Smooth muscle cell of the brain vasculature (primary cell): ENCODE measurements at regions not wholly inside any gene's neighbourhood (a gene's known extent, or its start where the extent isn't known, plus 50 kb on each side); places are given as distances from the start of the nearest gene placed in this dataset.
A peak's percentile ranks its signal among the peaks of the same experiment; 100 is the strongest.
"Not testable (repeated sequence)": the region's sequence is repeated elsewhere in the genome, so short reads cannot be mapped to it uniquely, and the experiment has no call there.

ENCODE experiments used
- DNase-seq: peaks from one replicate; pipeline ENCODE4 v3.0.0-alpha.2; 2012; ENCODE audit warnings: low read depth, low spot score

DNA sequence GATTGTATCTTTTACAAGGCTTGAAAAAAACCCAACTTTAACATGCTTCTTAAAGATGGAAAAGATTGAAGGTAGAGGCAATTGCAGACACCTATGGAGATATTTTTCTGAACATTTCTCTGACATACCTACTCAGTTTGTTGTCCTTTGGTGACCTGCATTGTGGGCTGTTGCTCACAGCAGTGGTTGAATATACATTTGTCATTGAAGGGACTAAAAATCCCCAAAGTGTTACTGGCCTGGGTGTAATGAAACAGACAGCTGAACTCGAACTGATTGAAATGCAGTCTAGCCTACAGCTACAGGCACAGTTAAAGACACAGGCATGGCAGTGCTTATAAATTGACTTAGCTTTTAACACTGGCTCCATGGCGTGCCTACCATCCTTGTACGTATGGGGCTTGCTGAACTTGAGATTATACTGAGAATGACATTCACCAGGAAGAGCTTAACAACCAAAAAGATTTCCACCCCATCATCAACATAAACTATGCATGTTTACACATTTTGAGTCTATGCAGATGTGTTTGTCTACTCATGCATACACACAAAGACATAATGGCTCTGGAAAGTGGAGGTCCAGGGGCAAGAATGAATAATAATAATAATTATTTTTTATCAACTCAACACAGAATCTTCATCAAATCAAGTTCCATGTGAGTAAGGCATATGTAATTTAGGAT, 83.2 kb upstream of the NOX3 start:
- DNase-seq = no peak

DNA sequence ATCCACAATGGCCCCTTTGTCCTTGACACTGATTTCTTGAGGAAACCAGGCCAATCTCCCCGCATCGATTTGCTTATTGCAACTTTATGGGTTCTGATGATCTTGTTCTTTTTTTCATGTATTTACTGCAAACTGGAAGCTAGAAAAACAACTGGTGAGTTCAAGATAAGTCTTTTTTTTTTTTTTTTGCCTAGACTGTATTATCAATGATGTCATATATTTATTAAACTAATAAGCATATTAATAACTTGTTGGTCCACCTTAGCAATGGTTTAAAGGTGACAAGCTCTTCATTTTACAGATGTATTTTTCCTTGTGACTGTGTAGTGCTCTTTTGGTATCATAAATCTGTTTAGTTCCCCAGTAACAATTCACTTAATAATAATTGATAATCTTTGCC, 79.0 kb upstream of the NOX3 start:
- DNase-seq = no peak

DNA sequence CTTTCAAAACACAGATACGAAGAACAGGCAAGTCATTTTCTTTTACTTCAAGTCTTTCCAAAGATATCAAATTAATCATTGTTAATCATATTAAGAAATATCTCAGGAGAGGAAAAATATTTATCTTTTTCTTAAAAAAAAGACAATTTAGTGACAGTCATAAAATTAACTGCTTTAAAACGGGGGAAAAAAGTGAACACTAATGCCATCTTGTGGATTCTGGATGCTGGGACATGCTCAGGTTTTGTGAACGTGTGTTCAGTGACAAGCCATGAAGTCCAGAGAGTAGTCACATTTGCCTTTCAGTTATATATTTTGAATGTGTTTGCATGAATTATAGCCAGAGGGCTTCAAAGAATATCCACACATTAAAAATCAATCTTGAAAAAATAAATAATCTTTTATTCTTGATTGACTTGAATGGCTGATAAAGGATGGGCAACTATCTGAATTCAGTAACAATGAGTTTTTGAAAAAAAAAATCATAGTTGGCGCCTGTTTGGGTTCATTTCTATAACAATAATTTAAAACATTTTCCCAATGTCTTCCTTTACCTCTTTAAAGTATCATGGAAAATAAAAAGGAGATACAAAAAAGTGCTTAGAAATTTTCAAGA, 74.7 kb upstream of the NOX3 start:
- DNase-seq = no peak

DNA sequence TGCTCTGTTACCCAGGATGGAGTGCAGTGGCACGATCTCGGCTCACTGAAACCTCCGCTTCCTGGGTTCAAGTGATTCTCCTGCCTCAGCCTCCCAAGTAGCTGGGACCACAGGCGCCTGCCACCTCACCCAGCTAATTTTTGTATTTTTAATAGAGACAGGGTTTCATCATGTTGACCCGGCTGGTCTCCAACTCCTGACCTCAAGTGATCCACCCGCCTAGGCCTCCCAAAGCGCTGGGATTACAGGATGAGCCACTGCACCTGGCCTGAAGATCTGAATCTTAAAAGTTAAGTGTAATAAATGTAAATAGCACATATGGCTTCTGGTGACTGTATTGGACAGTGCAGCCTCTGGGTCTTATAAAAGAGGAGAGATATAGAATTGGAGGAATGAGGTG, 74.2 kb upstream of the NOX3 start:
- DNase-seq = not testable (repeated sequence)

DNA sequence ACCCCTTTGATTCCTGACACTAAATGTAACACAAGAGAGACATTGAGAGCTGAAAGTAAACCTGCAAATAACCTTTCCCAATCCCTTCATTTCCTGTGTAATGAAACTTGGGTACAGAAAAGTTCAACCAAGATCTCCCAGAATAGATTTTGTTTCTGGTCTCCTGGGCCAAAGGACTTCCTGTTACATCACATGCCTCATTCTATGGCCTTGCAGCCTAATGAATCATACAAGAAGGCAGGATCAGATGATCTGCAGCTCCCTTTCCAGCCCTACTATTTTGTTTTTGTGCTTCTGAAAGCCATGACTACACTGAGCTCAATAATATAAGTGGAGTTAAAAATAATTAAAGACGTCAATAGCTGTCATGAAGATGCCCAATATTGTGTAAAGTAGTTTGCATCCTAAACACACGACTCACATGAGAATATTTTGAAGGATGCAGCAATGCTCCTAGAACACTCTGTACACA, 73.4 kb upstream of the NOX3 start:
- DNase-seq = peak; percentile 28

DNA sequence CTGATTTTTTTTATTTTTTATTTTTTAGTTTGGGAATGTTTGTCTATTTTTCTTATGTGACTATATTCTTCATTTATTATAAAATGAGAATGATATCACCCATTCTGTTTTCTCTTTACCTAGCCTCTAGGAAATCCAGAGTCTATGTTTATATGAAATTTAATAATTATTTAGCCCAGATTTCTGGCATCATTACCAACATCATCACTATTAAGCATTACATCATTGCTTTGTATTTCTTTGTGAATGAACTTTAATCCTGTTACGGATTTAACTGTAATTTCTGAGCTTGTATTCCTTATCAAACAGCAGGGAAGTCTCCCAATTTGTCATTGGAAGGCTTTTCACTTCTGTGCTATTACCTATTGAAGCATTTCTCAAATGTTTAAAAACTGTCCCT, 72.7 kb upstream of the NOX3 start:
- DNase-seq = no peak

DNA sequence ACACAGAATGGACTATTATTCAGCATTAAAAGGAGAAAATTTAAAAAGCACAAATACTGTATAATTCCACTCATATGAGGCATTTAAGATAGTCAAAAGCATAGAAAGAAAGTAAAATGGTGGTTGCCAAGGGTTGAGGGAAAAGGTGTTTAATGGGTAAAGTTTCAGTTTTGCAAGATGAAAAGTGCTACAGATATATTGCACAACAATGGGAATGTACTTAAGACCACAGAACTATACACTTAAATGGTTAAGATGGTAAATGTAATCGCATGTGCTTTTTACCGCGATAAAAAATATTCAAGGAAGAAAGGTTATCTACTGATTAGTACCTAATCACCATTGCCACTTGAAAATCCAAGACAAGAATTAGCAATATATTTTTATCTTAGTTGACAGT, 71.8 kb upstream of the NOX3 start:
- DNase-seq = no peak

DNA sequence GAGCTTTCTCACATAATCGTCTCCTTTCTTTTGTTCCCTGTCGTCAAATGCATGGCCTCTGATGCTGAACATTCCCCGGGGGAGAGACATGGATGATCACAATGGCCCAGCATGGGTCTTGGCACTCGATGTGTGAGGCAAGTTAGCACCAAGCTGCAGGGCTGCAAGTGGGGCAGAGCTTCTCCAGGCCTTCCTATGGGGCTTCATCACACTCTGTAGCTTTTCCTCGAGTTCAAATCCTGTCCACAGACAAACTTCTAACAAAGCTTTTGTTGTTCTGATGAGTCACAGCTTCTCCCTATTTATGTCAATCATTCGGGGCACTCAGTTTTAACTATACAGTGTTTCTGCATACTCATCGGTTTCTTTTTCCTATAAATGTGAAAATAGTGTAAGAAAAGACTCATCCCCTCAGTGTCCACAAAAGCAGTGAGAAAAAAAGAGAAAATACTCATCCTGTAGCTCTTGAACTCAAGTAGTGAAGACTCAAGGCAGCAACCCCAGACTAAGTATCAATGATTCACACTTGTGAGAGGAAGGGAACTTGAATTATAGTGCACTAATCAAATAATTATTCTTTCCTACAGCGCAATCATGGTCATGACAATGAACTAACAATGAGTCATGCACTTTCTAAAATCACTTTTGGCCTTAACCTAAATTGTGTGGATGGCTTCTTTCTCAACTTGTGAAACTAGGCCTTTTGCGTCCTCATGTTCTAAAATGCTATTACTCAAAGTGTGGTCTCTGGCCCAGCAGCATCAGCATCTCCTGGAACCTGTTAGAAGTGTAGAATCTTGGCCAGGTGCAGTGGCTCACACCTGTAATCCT, 68.4 kb upstream of the NOX3 start:
- DNase-seq = peak; percentile 26

DNA sequence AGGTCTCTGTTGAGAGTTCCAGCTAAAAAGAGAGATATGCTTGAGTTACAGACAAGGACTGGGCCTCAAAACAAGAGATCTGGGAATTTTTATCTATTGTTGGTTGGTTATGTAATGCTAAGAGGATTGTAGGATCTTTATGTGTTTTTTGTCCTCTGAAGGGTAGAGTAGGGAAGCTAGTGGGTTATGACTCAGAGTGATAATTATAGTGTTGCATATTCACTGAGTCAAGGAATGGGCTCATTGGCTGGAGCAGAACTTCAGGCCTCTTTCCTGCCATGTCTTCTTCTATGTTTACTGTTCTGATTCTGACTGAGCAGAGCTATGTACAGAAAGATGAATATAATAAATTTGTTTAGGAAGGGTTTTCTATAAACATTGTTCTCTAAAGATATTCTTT, 66.1 kb upstream of the NOX3 start:
- no peak for DNase-seq

DNA sequence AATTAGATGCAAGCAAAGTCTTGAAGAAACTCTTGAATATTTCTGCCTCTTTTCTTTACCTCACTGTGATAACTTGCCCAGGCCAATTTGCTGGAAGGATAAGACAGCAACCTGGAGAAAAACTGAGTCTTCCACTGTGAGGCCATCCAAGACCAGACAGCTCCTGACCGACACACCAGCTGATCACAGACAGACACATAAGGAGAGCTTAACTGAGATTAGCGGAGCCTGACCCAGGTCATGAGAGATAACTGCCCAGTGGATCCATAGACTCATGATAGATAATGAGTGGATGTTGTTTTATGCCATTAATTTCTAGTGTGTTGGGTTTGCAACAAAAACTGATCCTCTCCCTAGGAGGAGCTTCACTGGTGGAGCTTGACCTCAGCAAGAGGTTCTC, 64.4 kb upstream of the NOX3 start:
- no peak for DNase-seq

DNA sequence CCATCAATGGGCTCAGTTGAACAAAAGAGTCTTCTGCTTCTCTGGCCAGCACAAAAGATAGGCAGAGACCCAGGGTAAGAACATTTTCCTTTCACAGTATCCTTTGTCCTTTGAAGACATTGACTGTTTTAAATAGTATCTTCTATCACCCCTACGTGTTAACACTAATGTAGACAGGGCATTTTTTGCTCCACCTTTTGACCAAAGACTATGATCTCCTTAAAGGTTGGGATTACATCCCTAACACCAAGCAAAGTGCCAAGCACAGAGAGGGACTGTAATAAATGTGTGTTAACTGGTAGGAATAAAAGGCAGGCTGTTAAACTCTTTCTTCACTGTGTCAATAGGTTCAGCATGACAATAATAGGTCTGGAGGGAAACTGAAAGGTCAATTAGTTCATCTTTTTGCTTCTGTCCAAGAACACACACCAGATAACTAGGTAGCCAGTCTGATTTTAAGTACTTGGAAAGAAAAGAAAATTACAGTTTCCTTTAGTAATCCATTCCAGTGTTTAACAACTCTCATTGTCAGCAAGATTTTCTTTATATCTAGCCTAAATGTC, 63.6 kb upstream of the NOX3 start:
- no peak for DNase-seq

DNA sequence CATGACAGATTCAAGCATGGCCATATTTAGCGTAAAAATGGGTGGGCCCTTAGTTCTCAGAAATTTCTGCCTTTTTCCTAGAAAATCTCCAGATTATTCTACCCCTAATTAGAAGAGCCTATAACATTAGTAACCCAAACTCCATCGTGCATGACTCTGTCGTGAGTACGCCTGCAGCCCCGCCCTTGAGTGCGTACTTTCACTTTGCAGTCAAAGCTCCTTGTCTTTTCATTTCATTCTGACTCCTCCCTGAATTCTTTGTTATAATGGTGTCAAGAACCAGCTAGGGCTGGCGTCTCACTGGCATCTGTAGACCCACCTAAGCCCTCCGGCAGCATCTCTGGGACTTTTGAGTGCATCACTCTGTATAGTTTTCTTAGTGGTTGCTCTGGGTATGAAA, 61.7 kb upstream of the NOX3 start:
- DNase-seq = no peak

DNA sequence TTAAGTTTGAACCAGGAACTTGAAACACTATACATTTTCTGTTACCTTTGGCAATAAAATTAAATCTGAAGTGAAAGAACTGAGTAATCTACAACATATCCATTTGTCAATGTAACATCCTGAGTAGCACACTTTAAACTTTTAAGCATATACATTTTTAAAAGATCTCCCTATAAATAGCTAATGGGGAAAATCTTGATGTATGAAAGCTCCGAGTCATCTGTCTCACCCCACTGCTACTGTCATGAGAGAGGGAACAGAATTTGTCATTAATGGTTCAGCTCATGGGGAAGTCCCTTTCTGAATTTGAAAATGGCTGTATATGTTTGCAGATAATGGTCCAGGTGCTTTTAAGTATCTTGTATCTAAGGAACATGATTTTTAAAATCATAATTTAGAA, 55.2 kb upstream of the NOX3 start:
- DNase-seq = no peak

DNA sequence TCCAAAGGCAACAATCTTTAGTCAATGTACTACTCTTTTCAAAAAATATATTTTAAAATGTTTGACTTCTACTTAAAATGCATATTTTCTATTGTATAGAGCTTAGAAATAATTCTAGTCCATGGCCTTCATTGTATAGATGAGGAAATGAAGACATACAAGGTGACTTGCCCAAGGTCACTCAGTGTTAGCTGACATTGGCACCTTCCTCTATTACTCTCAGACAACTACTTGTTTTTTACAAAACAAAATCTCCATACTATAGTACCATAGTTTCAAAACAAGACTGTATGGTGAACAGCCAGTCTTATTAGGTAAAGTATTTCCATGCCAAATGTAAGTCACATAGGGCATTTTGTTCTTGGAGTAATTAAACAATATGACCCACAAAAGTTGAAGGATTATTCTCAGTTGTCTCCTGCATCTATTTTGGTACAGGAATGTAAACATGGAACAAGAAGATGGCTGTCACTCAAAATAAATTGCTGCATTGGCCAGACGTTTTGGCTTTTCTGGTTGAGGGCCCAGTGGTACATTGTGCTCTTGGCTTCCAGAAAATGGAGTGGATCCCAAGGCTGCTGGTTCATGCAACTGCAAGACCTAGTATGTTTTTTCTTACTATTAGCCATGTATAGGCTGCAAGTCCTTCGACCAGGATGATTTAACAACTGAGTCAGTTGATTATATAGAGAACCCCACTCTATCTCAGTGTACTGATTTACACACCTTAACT, 54.3 kb upstream of the NOX3 start:
- DNase-seq = no peak

DNA sequence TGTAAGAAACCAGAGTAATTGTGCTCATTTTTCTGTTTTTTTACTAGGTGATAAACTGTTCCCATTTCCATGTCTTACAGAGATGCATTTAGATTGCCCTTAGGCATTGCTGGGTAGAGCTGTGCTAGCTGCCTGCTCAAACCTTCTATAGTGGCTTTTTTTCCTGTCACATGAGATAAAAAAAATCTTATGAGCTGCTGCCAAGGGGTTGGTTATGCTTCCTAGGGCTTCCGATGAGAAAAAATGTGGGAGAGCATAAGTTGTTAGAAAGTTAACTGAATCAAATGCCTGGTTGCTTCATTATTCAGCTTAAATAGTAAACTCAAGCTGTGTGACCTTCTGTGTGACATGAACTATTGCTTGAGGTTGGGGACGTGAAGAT, 50.0 kb upstream of the NOX3 start:
- DNase-seq = no peak
